IMR-90 (cell line): ENCODE measurements at regions not wholly inside any gene's neighbourhood (a gene's known extent, or its start where the extent isn't known, plus 50 kb on each side); places are given as distances from the start of the nearest gene placed in this dataset.
A peak's percentile ranks its signal among the peaks of the same experiment; 100 is the strongest.

Experiments used
- ATAC-seq: fragments of 200-7000 bp; cut with Tn5 transposase; 2 replicates; pipeline ENCODE4 v1.9.1; 2020; ENCODE audit warnings: low read depth, mild to moderate bottlenecking, moderate library complexity
- BruUV-seq: library from RNA; stranded (reverse); fragments of 400-500 nt; replicated peaks from 2 replicates; lab custom pipeline; 2021; lab: Mats Ljungman, UMichigan
- CTCF ChIA-PET: fragments of 300-600 bp; formaldehyde crosslinking; extraction: SDS; loops from one replicate; lab custom pipeline; 2021; ENCODE audit warnings: antibody characterized with exemption; lab: Yijun Ruan, JAX
- POLR2A ChIA-PET: fragments of 300-600 bp; sonication (Branson Sonifier 250); formaldehyde crosslinking; loops from one replicate; lab custom pipeline; 2022; ENCODE audit warnings: antibody characterized with exemption; ENCODE audit not compliant: unreplicated experiment; lab: Charles Lee
- DNase-seq: peaks from one replicate; pipeline ENCODE4 v3.0.0; 2013
- H2AFZ ChIP-seq: replicated peaks from 2 replicates; pipeline ENCODE3; 2013; ENCODE audit warnings: low read length, mild to moderate bottlenecking; ENCODE audit not compliant: poor library complexity
- H2AK5ac ChIP-seq: 2 replicates; pipeline ENCODE4 v1.6.1; 2013; ENCODE audit warnings: low read depth, low read length, inconsistent platforms
- H2AK9ac ChIP-seq: replicated peaks from 2 replicates; pipeline ENCODE3; 2013; ENCODE audit warnings: mild to moderate bottlenecking, low read depth, low read length, moderate library complexity; ENCODE audit not compliant: poor library complexity
- H2BK120ac ChIP-seq: 2 replicates; pipeline ENCODE4 v1.6.1; 2013; ENCODE audit warnings: low read depth, low read length, inconsistent platforms
- H2BK15ac ChIP-seq: 3 replicates; pipeline ENCODE4 v1.6.1; 2013; ENCODE audit warnings: low read depth, low read length, inconsistent platforms
- H2BK20ac ChIP-seq: 2 replicates; pipeline ENCODE4 v1.6.1; 2013; ENCODE audit warnings: low read depth, mild to moderate bottlenecking, inconsistent platforms, low read length, moderate library complexity
- H2BK5ac ChIP-seq: 2 replicates; pipeline ENCODE4 v1.6.1; 2013; ENCODE audit warnings: mild to moderate bottlenecking, low read depth, low read length, inconsistent platforms; ENCODE audit not compliant: poor library complexity, severe bottlenecking
- H3K14ac ChIP-seq: replicated peaks from 2 replicates; pipeline ENCODE4 v1.6.1; 2013; ENCODE audit warnings: low read depth, low read length, inconsistent platforms
- H3K18ac ChIP-seq: 2 replicates; pipeline ENCODE4 v1.6.1; 2013; ENCODE audit warnings: low read depth, low read length, control low read depth
- H3K23ac ChIP-seq: 2 replicates; pipeline ENCODE4 v1.6.1; 2013; ENCODE audit warnings: low read depth, low read length, inconsistent platforms
- H3K27ac ChIP-seq: 2 replicates; pipeline ENCODE4 v1.5.1; 2013; ENCODE audit warnings: mild to moderate bottlenecking, control low read depth, low read length; ENCODE audit not compliant: insufficient read depth
- H3K27me3 ChIP-seq: 2 replicates; pipeline ENCODE4 v1.6.1; 2013; ENCODE audit warnings: low read length; ENCODE audit not compliant: control insufficient read depth, insufficient read depth
- H3K36me3 ChIP-seq: 2 replicates; pipeline ENCODE4 v1.6.1; 2013; ENCODE audit warnings: low read length, mixed read lengths; ENCODE audit not compliant: control insufficient read depth, insufficient read depth
- H3K4ac ChIP-seq: 2 replicates; pipeline ENCODE4 v1.6.1; 2013; ENCODE audit warnings: low read depth, low read length, inconsistent platforms
- H3K4me1 ChIP-seq: 2 replicates; pipeline ENCODE4 v1.6.1; 2013; ENCODE audit warnings: low read length, mixed read lengths; ENCODE audit not compliant: control insufficient read depth, insufficient read depth
- H3K4me2 ChIP-seq: 2 replicates; pipeline ENCODE4 v1.6.1; 2013; ENCODE audit warnings: low read depth, mild to moderate bottlenecking, control low read depth, low read length, moderate library complexity
- H3K4me3 ChIP-seq: 2 replicates; pipeline ENCODE4 v1.5.1; 2013; ENCODE audit warnings: low read depth, mild to moderate bottlenecking, control low read depth, low read length, moderate library complexity; ENCODE audit not compliant: insufficient read depth
- H3K56ac ChIP-seq: 2 replicates; pipeline ENCODE4 v1.6.1; 2013; ENCODE audit warnings: low read length, inconsistent platforms; ENCODE audit not compliant: insufficient read depth; ENCODE audit errors: extremely low read depth
- H3K79me1 ChIP-seq, 2 experiments: 2 replicates each; pipeline ENCODE4 v1.6.1; 2013; ENCODE audit warnings: low read length in 2 of 2, inconsistent platforms in 1 of 2, low read depth in 1 of 2
- H3K9ac ChIP-seq: 2 replicates; pipeline ENCODE4 v1.6.1; 2013; ENCODE audit warnings: low read depth, low read length, control low read depth
- H3K9me1 ChIP-seq: 2 replicates; pipeline ENCODE4 v1.6.1; 2013; ENCODE audit warnings: low read length, inconsistent platforms; ENCODE audit not compliant: insufficient read depth
- H3K9me3 ChIP-seq: 2 replicates; pipeline ENCODE4 v1.6.1; 2013; ENCODE audit warnings: low read length; ENCODE audit not compliant: control insufficient read depth, insufficient read depth
- H4K20me1 ChIP-seq: 2 replicates; pipeline ENCODE4 v1.6.1; 2013; ENCODE audit warnings: low read length, inconsistent platforms; ENCODE audit not compliant: insufficient read depth
- H4K5ac ChIP-seq: 2 replicates; pipeline ENCODE4 v1.6.1; 2013; ENCODE audit warnings: mild to moderate bottlenecking, low read depth, low read length, control low read depth
- H4K8ac ChIP-seq, 2 experiments: 2 replicates each; pipeline ENCODE4 v1.6.1; 2013; ENCODE audit warnings: low read depth in 2 of 2, low read length in 2 of 2, control low read depth in 1 of 2, inconsistent platforms in 1 of 2
- H4K91ac ChIP-seq: 2 replicates; pipeline ENCODE4 v1.6.1; 2013; ENCODE audit warnings: low read depth, low read length, inconsistent platforms; ENCODE audit not compliant: insufficient read depth
- CEBPB ChIP-seq: IDR thresholded peaks from 2 replicates; pipeline ENCODE4 v1.6.1; 2012; ENCODE audit warnings: low read depth, low read length, improper control_type of control experiment
- CHD1 ChIP-seq: IDR thresholded peaks from 2 replicates; pipeline ENCODE4 v1.6.1; 2012; ENCODE audit warnings: low read depth, low read length, improper control_type of control experiment
- FOS ChIP-seq: fragments of 150-350 bp; IDR thresholded peaks from 2 replicates; pipeline ENCODE4 v1.6.1; 2016; ENCODE audit warnings: low read depth, low read length
- MAZ ChIP-seq: IDR thresholded peaks from 2 replicates; pipeline ENCODE4 v1.6.1; 2012; ENCODE audit warnings: low read depth, mild to moderate bottlenecking, low read length, improper control_type of control experiment, moderate library complexity, borderline replicate concordance
- MXI1 ChIP-seq: IDR thresholded peaks from 2 replicates; pipeline ENCODE4 v1.6.1; 2012; ENCODE audit warnings: low read depth, mild to moderate bottlenecking, low read length, moderate library complexity, borderline replicate concordance
- POLR2A ChIP-seq: IDR thresholded peaks from 2 replicates; pipeline ENCODE4 v1.6.1; 2012; ENCODE audit warnings: mild to moderate bottlenecking, low read depth, low read length
- WGBS, 2 experiments: methylation state at CpG; one replicate each; pipeline versions ENCODE4 v1.1.5 to v1.1.7; 2013; ENCODE audit warnings: missing lambda C conversion rate in 2 of 2; ENCODE audit not compliant: insufficient read length in 1 of 2; ENCODE audit errors: extremely low coverage in 2 of 2; 5-methylcytosine and 5-hydroxymethylcytosine counted together
- dilution Hi-C: fragments of 300-500 bp; cut with HindIII; formaldehyde crosslinking; loops from one replicate; pipeline ENCODE4 v1.14.3; 2018; ENCODE audit warnings: low sequenced_read_pairs; ENCODE audit not compliant: unreplicated experiment
- in situ Hi-C: fragments of 300-500 bp; cut with MboI; formaldehyde crosslinking; loops from 3 replicates; pipeline ENCODE4 v1.14.3; 2019; ENCODE audit warnings: low sequenced_read_pairs, inconsistent platforms, mixed read lengths
- intact Hi-C: fragments of 100-400 bp; cut with micrococcal nuclease; formaldehyde crosslinking; loops from 2 replicates; pipeline ENCODE4 v1.10.0; 2022

DNA sequence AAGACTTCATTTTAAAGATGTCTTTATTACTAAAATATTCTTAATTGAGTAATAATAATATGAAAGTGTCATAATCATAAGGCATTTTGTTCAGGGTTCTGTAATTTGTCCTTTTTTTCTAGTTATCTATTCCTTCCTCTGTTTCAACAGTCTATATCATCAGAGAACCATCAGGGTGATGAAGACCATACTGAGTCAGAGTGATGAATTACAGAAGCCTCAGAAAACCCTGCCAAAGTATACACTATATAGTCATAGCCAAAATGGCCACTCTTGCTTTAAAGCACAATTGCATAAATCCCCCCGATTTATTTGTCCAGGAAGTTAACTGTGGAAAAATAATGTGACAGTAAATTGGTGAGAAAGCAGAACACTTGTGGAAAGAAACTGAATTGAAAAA, 735.0 kb downstream of the EPHA7 start:
- dilution Hi-C loops, result no loop called here
- no TSS peak for BruUV-seq
- no peak overlapping the region for H3K4me2 ChIP-seq

More for the DNA sequence above, 735.0 kb downstream of the EPHA7 start:
- intact Hi-C loops, result no loop called here
- Histone ChIP-seq H3K18ac (no peak overlapping the region), H4K91ac (no peak overlapping the region), H3K27me3 (no peaks in the 10 kb centered on the region), H2AK5ac (no peak overlapping the region), H3K27ac (no peak overlapping the region), H2BK120ac (no peak overlapping the region), H3K4me1 (no peaks in the 10 kb centered on the region), H2AFZ (no peak overlapping the region), H4K8ac (no peak overlapping the region), H3K56ac (no peak overlapping the region), H3K4ac (no peak overlapping the region), H3K9ac (no peak overlapping the region), H3K4me3 (no peak overlapping the region), H2BK5ac (no peak overlapping the region), H2BK20ac (no peak overlapping the region), H4K5ac (no peak overlapping the region), H3K9me3 (no peaks in the 10 kb centered on the region), H3K23ac (no peak overlapping the region), H4K20me1 (no peaks in the 10 kb centered on the region), H3K79me1 (no peaks in the 10 kb centered on the region), H3K36me3 (no peaks in the 10 kb centered on the region), H3K14ac (no peak overlapping the region), H3K9me1 (no peaks in the 10 kb centered on the region), H2AK9ac (no peak overlapping the region), H2BK15ac (no peak overlapping the region)
- ChIA-PET POLR2A (no interaction called here), CTCF (no interaction called here)
- in situ Hi-C loops, result no loop called here
- peak; percentile 36 for DNase-seq
- TF ChIP-seq CEBPB (no peak), CHD1 (no peak), FOS (no peak), POLR2A (no peak), MXI1 (no peak), MAZ (no peak)
- no CpG with 5 or more reads among the region's 1 CpG for WGBS, 2 experiments
- ATAC-seq, result peak; percentile 49; the same call in 1 of the 2 replicates
